Naive thymus-derived CD4-positive, alpha-beta T cell (primary cell): ENCODE measurements at regions not wholly inside any gene's neighbourhood (a gene's known extent, or its start where the extent isn't known, plus 50 kb on each side); places are given as distances from the start of the nearest gene placed in this dataset.

Source experiments
- ATAC-seq: fragments of 150-1000 bp; cut with Tn5 transposase; 2 replicates; pipeline ENCODE4 v1.10.0; 2021; ENCODE audit warnings: mild to moderate bottlenecking, moderate library complexity
- CTCF ChIA-PET: fragments of 350-600 bp; sonication (Branson Sonifier 250); formaldehyde crosslinking; loops from one replicate; lab custom pipeline; 2021; ENCODE audit warnings: antibody characterized with exemption; lab: Charles Lee
- POLR2A ChIA-PET: fragments of 350-600 bp; sonication (Branson Sonifier 250); formaldehyde crosslinking; loops from one replicate; lab custom pipeline; 2021; ENCODE audit warnings: antibody characterized with exemption, inconsistent platforms; lab: Charles Lee
- DNase-seq, 9 donors: peaks; one replicate each; pipeline versions ENCODE4 v3.0.0 to v3.0.0-alpha.2; 2020 to 2022; ENCODE audit warnings: mixed read lengths in 1 of 9
- H3K27ac ChIP-seq: one replicate; pipeline ENCODE4 v1.7.0; 2013; ENCODE audit warnings: mild to moderate bottlenecking, low read depth, low read length, moderate library complexity
- H3K27me3 ChIP-seq, 2 donors: one replicate each; pipeline ENCODE4 v1.7.0; 2013; ENCODE audit warnings: low read length in 2 of 2, mild to moderate bottlenecking in 2 of 2, moderate library complexity in 2 of 2; ENCODE audit not compliant: control insufficient read depth in 2 of 2, insufficient read depth in 2 of 2
- H3K36me3 ChIP-seq, 3 experiments: 1 replicate in 2 of 3; 2 replicates in 1 of 3; pipeline ENCODE4 v1.7.0; 2013; ENCODE audit warnings: low read length in 3 of 3, mild to moderate bottlenecking in 3 of 3, moderate library complexity in 1 of 3; ENCODE audit not compliant: insufficient read depth in 3 of 3, control insufficient read depth in 2 of 3
- H3K4me1 ChIP-seq, 2 donors: one replicate each; pipeline ENCODE4 v1.7.0; 2013; ENCODE audit warnings: low read length in 2 of 2, mild to moderate bottlenecking in 2 of 2, moderate library complexity in 1 of 2; ENCODE audit not compliant: control insufficient read depth in 2 of 2, insufficient read depth in 2 of 2
- H3K4me3 ChIP-seq: 2 replicates; pipeline ENCODE4 v1.7.0; 2013; ENCODE audit warnings: mild to moderate bottlenecking, low read length
- H3K9me3 ChIP-seq, 3 experiments: 1 replicate in 2 of 3; 2 replicates in 1 of 3; pipeline ENCODE4 v1.7.0; 2013; ENCODE audit warnings: low read length in 3 of 3; ENCODE audit not compliant: control insufficient read depth in 2 of 3
- H3K27ac Mint-ChIP-seq, 9 donors: one replicate each; pipeline ENCODE4 v1.8.0; 2020 to 2022; ENCODE audit warnings: mixed read lengths in 9 of 9, mild to moderate bottlenecking in 8 of 9, moderate library complexity in 5 of 9, inconsistent platforms in 2 of 9
- H3K27me3 Mint-ChIP-seq, 5 donors: one replicate each; pipeline ENCODE4 v1.8.0; 2021 to 2022; ENCODE audit warnings: mixed read lengths in 5 of 5, mild to moderate bottlenecking in 1 of 5
- H3K36me3 Mint-ChIP-seq, 5 donors: one replicate each; pipeline ENCODE4 v1.8.0; 2020 to 2022; ENCODE audit warnings: mixed read lengths in 5 of 5, mild to moderate bottlenecking in 3 of 5, inconsistent platforms in 1 of 5
- H3K4me1 Mint-ChIP-seq, 7 donors: one replicate each; pipeline ENCODE4 v1.8.0; 2020 to 2022; ENCODE audit warnings: mixed read lengths in 7 of 7, mild to moderate bottlenecking in 3 of 7, inconsistent platforms in 1 of 7
- H3K4me3 Mint-ChIP-seq, 10 donors: one replicate each; pipeline ENCODE4 v1.8.0; 2020 to 2022; ENCODE audit warnings: mild to moderate bottlenecking in 10 of 10, mixed read lengths in 10 of 10, moderate library complexity in 6 of 10, inconsistent platforms in 2 of 10
- H3K9me3 Mint-ChIP-seq, 11 donors: one replicate each; pipeline ENCODE4 v1.8.0; 2020 to 2022; ENCODE audit warnings: mixed read lengths in 11 of 11, mild to moderate bottlenecking in 4 of 11, inconsistent platforms in 1 of 11, moderate library complexity in 1 of 11
- intact Hi-C, 2 donors: fragments of 100-400 bp; cut with micrococcal nuclease; formaldehyde crosslinking; loops; one replicate each; pipeline ENCODE4 v1.15.1; 2023

- Histone ChIP-seq H3K27me3 (no peaks in the 10 kb centered on the region), H3K27ac (no peak overlapping the region), H3K9me3 (no peaks in the 10 kb centered on the region), H3K36me3 (no peaks in the 10 kb centered on the region), H3K4me3 (no peak overlapping the region), H3K4me1 (no peaks in the 10 kb centered on the region)
- ChIA-PET CTCF (no interaction called here), POLR2A (no interaction called here)
- intact Hi-C loops = no loop called here
- ATAC-seq (no peak), DNase-seq (no peak)
- Mint-ChIP-seq H3K27me3 (peaks cover 5 to 17% (median 9%) of the 10 kb centered on the region in 5 donors), H3K36me3 (no peaks in the 10 kb centered on the region), H3K9me3 (peaks cover 0 to 6% (median 0%) of the 10 kb centered on the region in 11 donors), H3K4me1 (peaks cover 0 to 2% (median 0%) of the 10 kb centered on the region in 7 donors), H3K27ac (no peak overlapping the region), H3K4me3 (no peak overlapping the region)
These were observed 87.9 kb upstream of the LMO4 start for GRCh38 chr1:87240661-87241285.

- H3K27ac Mint-ChIP-seq = no peak overlapping the region
- Histone ChIP-seq H3K27ac (no peak overlapping the region), H3K4me1 (no peaks in the 10 kb centered on the region), H3K36me3 (no peaks in the 10 kb centered on the region), H3K9me3 (no peaks in the 10 kb centered on the region), H3K4me3 (no peak overlapping the region), H3K27me3 (no peaks in the 10 kb centered on the region)
- CTCF ChIA-PET = interaction anchor here (0.6 kb wide), 1 partner anchor 920 kb away, joined by 3 read pairs; no protein-coding TSS in a partner anchor
- H3K9me3 Mint-ChIP-seq = peaks cover 0 to 9% (median 1%) of the 10 kb centered on the region in 11 donors
- no peak for ATAC-seq
- H3K27me3 Mint-ChIP-seq = peaks cover 0 to 17% (median 8%) of the 10 kb centered on the region in 5 donors
- POLR2A ChIA-PET = no interaction called here
- H3K4me1 Mint-ChIP-seq = no peaks in the 10 kb centered on the region
- H3K36me3 Mint-ChIP-seq = no peaks in the 10 kb centered on the region
- no peak for DNase-seq
- H3K4me3 Mint-ChIP-seq = no peak overlapping the region
- intact Hi-C loops = no loop called here
These were observed 86.1 kb upstream of the LMO4 start for GRCh38 chr1:87242445-87243185.

- no peak overlapping the region for H3K4me3 Mint-ChIP-seq
- no peak overlapping the region for H3K27ac Mint-ChIP-seq
- no peak for DNase-seq
- H3K4me1 Mint-ChIP-seq = no peaks in the 10 kb centered on the region
- peaks cover 0 to 10% (median 2%) of the 10 kb centered on the region in 11 donors for H3K9me3 Mint-ChIP-seq
- no peaks in the 10 kb centered on the region for H3K9me3 ChIP-seq
- no peak overlapping the region for H3K4me3 ChIP-seq
- H3K36me3 Mint-ChIP-seq = no peaks in the 10 kb centered on the region
- no peaks in the 10 kb centered on the region for H3K36me3 ChIP-seq
- ChIA-PET CTCF (no interaction called here), POLR2A (no interaction called here)
- H3K27me3 Mint-ChIP-seq = peaks cover 0 to 18% (median 12%) of the 10 kb centered on the region in 5 donors
- ATAC-seq = no peak
- no peak overlapping the region for H3K27ac ChIP-seq
- H3K4me1 ChIP-seq = no peaks in the 10 kb centered on the region
- H3K27me3 ChIP-seq = no peaks in the 10 kb centered on the region
- intact Hi-C loops = no loop called here
These were observed 85.1 kb upstream of the LMO4 start for GRCh38 chr1:87243573-87243972.

- CTCF ChIA-PET = no interaction called here
- Mint-ChIP-seq H3K4me1 (peaks cover 0 to 2% (median 0%) of the 10 kb centered on the region in 7 donors), H3K9me3 (peaks cover 0 to 10% (median 3%) of the 10 kb centered on the region in 11 donors)
These were observed 82.2 kb upstream of the LMO4 start for GRCh38 chr1:87246436-87246835.

GRCh38 chr1:87249803-87250202, 78.9 kb upstream of the LMO4 start:
- H3K4me1 ChIP-seq = no peaks in the 10 kb centered on the region
- POLR2A ChIA-PET = no interaction called here
- H3K27me3 ChIP-seq = no peaks in the 10 kb centered on the region
- H3K27ac ChIP-seq = no peak overlapping the region
- Mint-ChIP-seq H3K9me3 (peaks cover 0 to 19% (median 4%) of the 10 kb centered on the region in 11 donors), H3K4me3 (no peak overlapping the region), H3K36me3 (no peaks in the 10 kb centered on the region), H3K4me1 (peaks cover 0 to 2% (median 0%) of the 10 kb centered on the region in 7 donors), H3K27me3 (peaks cover 7 to 55% (median 30%) of the 10 kb centered on the region in 5 donors), H3K27ac (no peak overlapping the region)
- intact Hi-C loops = no loop called here
- H3K4me3 ChIP-seq = no peak overlapping the region
- no peak for DNase-seq
- no peak for ATAC-seq
- no peaks in the 10 kb centered on the region for H3K36me3 ChIP-seq
- CTCF ChIA-PET = no interaction called here
- no peaks in the 10 kb centered on the region for H3K9me3 ChIP-seq

More at GRCh38 chr1:87246436-87246835, 82.2 kb upstream of the LMO4 start:
- H3K4me3 ChIP-seq = no peak overlapping the region
- no peaks in the 10 kb centered on the region for H3K9me3 ChIP-seq
- no peak overlapping the region for H3K4me3 Mint-ChIP-seq
- POLR2A ChIA-PET = no interaction called here
- no peak overlapping the region for H3K27ac ChIP-seq
- no peaks in the 10 kb centered on the region for H3K36me3 ChIP-seq
- H3K4me1 ChIP-seq = no peaks in the 10 kb centered on the region
- H3K36me3 Mint-ChIP-seq = no peaks in the 10 kb centered on the region
- no peak overlapping the region for H3K27ac Mint-ChIP-seq
- peaks cover 3 to 36% (median 17%) of the 10 kb centered on the region in 5 donors for H3K27me3 Mint-ChIP-seq
- ATAC-seq (no peak), DNase-seq (no peak)
- intact Hi-C loops = no loop called here
- H3K27me3 ChIP-seq = no peaks in the 10 kb centered on the region

GRCh38 chr1:87250336-87250735, 78.3 kb upstream of the LMO4 start:
- no peak overlapping the region for H3K4me3 Mint-ChIP-seq
- H3K36me3 Mint-ChIP-seq = no peaks in the 10 kb centered on the region
- intact Hi-C loops = no loop called here
- no peaks in the 10 kb centered on the region for H3K27me3 ChIP-seq
- no peaks in the 10 kb centered on the region for H3K36me3 ChIP-seq
- no peak overlapping the region for H3K27ac Mint-ChIP-seq
- H3K4me3 ChIP-seq = no peak overlapping the region
- peaks cover 0 to 2% (median 0%) of the 10 kb centered on the region in 7 donors for H3K4me1 Mint-ChIP-seq
- no peak overlapping the region for H3K27ac ChIP-seq
- ChIA-PET CTCF (no interaction called here), POLR2A (no interaction called here)
- ATAC-seq (no peak), DNase-seq (no peak)
- no peaks in the 10 kb centered on the region for H3K4me1 ChIP-seq
- peaks cover 0 to 19% (median 4%) of the 10 kb centered on the region in 11 donors for H3K9me3 Mint-ChIP-seq
- H3K27me3 Mint-ChIP-seq = peaks cover 7 to 52% (median 30%) of the 10 kb centered on the region in 5 donors
- H3K9me3 ChIP-seq = no peaks in the 10 kb centered on the region
